Stimulated activated CD8-positive, alpha-beta memory T cell treated with anti-CD3 and anti-CD28 coated beads, Interleukin-7, amount 100 ng/mL, for 1 hour (primary cell): ENCODE measurements at regions not wholly inside any gene's neighbourhood (a gene's known extent, or its start where the extent isn't known, plus 50 kb on each side); places are given as distances from the start of the nearest gene placed in this dataset.
"Not testable (repeated sequence)": the region's sequence is repeated elsewhere in the genome, so short reads cannot be mapped to it uniquely, and the experiment has no call there.

Source experiments
- DNase-seq, 2 donors: peaks; one replicate each; pipeline ENCODE4 v3.0.0-alpha.2; 2020; ENCODE audit warnings: low read depth in 2 of 2

GRCh38 chr3:15903759-15904720 lies 106.3 kb upstream of the ANKRD28 start:
- DNase-seq = no peak

- no peak for DNase-seq
Observed at GRCh38 chr3:15905041-15905440, 107.3 kb upstream of the ANKRD28 start.

- not testable (repeated sequence) for DNase-seq
Observed at GRCh38 chr3:15907403-15907802, 109.6 kb upstream of the ANKRD28 start.

GRCh38 chr3:15918988-15919387 lies 121.2 kb upstream of the ANKRD28 start:
- DNase-seq = no peak

- DNase-seq = no peak
Observed at GRCh38 chr3:15919971-15920370, 122.2 kb upstream of the ANKRD28 start.

GRCh38 chr3:15923640-15924405 lies 126.0 kb upstream of the ANKRD28 start:
- no peak for DNase-seq

GRCh38 chr3:15924914-15925313 lies 127.1 kb upstream of the ANKRD28 start:
- DNase-seq = no peak

- no peak for DNase-seq
Observed at GRCh38 chr3:15926871-15927270, 129.1 kb upstream of the ANKRD28 start.

GRCh38 chr3:15927969-15928368 lies 130.2 kb upstream of the ANKRD28 start:
- no peak for DNase-seq

- no peak for DNase-seq
Observed at GRCh38 chr3:15929944-15930571, 132.3 kb upstream of the ANKRD28 start.

GRCh38 chr3:15932348-15933300 lies 134.8 kb upstream of the ANKRD28 start:
- DNase-seq = no peak

GRCh38 chr3:15933439-15934139 lies 135.8 kb upstream of the ANKRD28 start:
- no peak for DNase-seq

GRCh38 chr3:15934389-15935195 lies 136.8 kb upstream of the ANKRD28 start:
- no peak for DNase-seq

- no peak for DNase-seq
Observed at GRCh38 chr3:15936312-15936711, 138.5 kb upstream of the ANKRD28 start.

GRCh38 chr3:15940641-15941040 lies 142.9 kb upstream of the ANKRD28 start:
- no peak for DNase-seq

- not testable (repeated sequence) for DNase-seq
Observed at GRCh38 chr3:15941457-15941856, 143.7 kb upstream of the ANKRD28 start.

GRCh38 chr3:15941958-15942357 lies 144.2 kb upstream of the ANKRD28 start:
- DNase-seq = no peak

- no peak for DNase-seq
Observed at GRCh38 chr3:15942462-15942861, 144.7 kb upstream of the ANKRD28 start.

- DNase-seq = no peak
Observed at GRCh38 chr3:15942936-15943335, 145.2 kb upstream of the ANKRD28 start.

- no peak for DNase-seq
Observed at GRCh38 chr3:15948388-15948787, 150.6 kb upstream of the ANKRD28 start.
